GM12873 (cell line): ENCODE measurements at regions not wholly inside any gene's neighbourhood (a gene's known extent, or its start where the extent isn't known, plus 50 kb on each side); places are given as distances from the start of the nearest gene placed in this dataset.

Experiments used
- TF ChIP-seq, protein P1 (sequence below): IDR thresholded peaks from 2 replicates; pipeline ENCODE4 v1.5.1; 2012; ENCODE audit warnings: low read depth, mild to moderate bottlenecking, moderate library complexity, low read length, control low read depth; ENCODE audit not compliant: insufficient read depth; ENCODE audit errors: missing control alignments

DNA sequence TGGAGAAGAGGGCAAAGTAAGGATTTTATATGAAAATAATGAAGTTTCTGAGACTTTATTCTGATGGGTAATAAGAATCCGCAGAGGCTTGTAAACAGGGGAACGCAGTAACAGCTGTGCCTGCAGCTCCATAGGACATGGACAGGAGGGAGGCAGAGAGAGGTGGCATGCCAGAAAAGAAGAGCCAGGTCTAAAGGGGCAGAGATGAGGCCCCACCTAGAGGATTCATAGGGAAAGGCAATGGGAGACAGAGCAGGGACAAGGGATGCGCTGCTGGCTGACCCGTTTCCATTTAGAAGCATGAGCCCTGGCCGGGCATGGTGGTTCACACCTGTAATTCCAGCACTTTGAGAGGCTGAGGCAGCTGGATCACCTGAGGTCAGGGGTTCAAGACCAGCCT lies 340.3 kb upstream of the CDH5 start:
- TF ChIP-seq, protein P1, sequence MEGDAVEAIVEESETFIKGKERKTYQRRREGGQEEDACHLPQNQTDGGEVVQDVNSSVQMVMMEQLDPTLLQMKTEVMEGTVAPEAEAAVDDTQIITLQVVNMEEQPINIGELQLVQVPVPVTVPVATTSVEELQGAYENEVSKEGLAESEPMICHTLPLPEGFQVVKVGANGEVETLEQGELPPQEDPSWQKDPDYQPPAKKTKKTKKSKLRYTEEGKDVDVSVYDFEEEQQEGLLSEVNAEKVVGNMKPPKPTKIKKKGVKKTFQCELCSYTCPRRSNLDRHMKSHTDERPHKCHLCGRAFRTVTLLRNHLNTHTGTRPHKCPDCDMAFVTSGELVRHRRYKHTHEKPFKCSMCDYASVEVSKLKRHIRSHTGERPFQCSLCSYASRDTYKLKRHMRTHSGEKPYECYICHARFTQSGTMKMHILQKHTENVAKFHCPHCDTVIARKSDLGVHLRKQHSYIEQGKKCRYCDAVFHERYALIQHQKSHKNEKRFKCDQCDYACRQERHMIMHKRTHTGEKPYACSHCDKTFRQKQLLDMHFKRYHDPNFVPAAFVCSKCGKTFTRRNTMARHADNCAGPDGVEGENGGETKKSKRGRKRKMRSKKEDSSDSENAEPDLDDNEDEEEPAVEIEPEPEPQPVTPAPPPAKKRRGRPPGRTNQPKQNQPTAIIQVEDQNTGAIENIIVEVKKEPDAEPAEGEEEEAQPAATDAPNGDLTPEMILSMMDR, result peak; percentile 26

DNA sequence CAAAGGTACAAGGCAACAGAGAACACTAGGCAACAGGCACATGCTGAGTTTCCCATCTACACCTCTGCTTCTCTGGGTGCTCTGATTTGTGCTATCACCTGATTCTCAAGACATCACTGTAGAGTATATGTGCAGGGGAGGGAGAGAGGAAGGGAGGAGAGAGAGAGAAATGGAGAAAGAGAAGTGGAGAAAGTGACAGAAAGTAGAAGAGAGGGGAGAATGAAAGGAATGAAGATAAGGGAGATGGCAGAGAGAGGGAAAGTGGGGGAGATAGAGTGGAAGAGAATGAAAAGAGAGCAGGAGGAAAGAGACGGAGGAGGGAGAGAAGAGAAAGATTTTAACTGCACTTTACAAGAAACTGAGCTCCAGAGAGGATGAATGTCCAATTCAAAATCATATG lies 340.7 kb upstream of the CDH5 start:
- TF ChIP-seq, protein P1, result no peak

DNA sequence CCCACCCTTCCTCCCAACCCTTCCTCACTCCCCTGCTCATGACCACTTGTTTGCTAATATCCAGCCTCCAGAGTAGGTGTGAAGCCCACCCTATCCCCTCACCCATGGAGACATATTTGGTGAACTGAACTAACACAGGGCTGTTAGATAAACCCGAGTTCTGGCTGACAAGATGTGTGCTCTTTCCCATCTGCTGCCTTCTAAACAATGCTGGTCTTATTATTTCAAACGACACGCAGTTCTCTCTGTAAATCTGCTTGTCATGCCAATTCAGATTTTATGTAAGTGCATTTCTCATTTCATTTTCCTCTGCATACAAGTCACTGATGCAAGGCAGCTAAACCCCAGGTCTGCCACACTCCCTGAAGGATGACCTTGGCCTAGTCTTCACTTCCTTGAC lies 343.0 kb upstream of the CDH5 start:
- TF ChIP-seq, protein P1, result no peak

DNA sequence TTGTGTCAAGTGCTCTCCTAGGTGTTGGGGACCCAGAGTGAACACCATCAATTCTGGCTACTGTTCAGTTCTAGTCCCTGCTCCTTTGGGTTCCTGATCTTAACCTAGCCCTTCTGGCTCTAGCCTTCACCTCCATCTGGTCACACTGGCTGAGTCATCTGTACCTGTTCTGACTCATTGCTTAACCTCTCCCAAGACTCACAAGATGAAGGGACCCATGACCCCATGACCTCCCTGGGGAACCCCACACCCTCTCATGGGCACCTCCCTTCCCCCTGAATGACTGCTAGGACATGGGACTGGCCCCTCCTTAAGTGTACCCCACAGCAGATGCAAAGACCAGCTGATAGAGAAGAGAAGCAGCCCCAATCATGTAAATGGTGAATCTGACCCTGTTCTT lies 345.8 kb upstream of the CDH5 start:
- TF ChIP-seq, protein P1, result no peak

DNA sequence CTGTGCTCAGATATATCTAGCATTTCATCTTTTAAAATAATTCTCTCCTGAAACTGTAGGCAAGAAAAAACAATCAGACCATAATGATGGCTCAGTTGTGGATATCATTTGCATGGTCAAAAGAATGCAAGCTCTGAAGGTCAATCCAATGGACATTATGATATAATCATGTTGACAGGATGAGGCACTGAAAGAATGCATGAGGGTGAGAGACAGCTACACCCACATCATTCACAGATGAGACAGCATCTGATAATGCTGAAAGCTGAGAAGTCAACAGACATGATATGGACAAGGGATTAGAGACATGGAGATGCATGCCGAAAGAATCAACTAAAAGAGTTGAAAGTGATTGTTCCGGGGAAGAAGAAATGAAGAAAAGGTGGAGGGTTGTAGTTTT lies 346.4 kb upstream of the CDH5 start:
- TF ChIP-seq, protein P1, result no peak

DNA sequence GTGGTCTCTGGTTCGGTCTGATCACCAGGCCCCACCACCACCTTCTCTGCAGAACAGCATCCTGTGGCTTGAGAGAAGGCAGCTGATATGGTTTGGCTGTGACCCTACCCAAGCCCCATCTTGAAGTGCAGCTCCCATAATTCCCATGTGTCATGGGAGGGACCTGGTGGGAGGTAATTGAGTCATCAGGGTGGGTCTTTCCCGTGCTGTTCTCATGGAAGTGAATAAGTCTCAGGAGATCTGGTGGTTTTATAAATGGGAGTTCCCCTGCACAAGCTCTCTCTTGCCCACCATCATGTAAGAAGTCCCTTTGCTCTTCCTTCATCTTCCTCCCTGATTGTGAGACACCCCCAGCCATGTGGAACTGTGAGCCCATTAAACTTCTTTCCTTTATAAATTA lies 352.3 kb upstream of the CDH5 start:
- TF ChIP-seq, protein P1, result no peak

DNA sequence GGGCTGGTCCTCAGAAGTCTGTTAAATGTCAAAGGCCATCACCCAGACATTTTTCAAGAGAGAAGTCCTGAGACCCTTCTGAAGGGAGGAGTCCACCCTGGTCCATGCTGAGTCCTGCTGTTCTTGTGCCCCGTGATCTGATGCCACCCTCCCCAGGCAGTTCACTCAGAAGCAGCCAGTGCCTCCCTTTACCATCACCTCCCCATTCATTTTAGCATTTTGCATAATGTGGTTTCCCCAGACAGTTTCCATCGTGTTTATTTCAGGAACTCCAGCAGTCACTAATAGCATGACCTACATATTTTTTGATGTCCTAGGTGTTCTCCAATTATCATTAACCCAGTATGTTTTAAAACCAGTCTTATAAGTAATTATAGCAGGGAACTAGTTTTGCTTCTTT lies 353.0 kb upstream of the CDH5 start:
- TF ChIP-seq, protein P1, result no peak
